ENCODE measurements at regions not wholly inside any gene's neighbourhood (a gene's known extent, or its start where the extent isn't known, plus 50 kb on each side); places are given as distances from the start of the nearest gene placed in this dataset.

- no peak for TF ChIP-seq CTCF (IDR thresholded peaks at IDR 0.05)
- no peak for TF ChIP-seq EP300 (IDR thresholded peaks at IDR 0.05)
- TF ChIP-seq POLR2A (IDR thresholded peaks at IDR 0.05): no peak
- no peak for TF ChIP-seq POLR2AphosphoS5 (IDR thresholded peaks at IDR 0.05)
Observed at GRCh38 chr1:47587891-47588582, 150.2 kb downstream of the FOXD2 start.

Measured in suprapubic skin (tissue), 4 donors.